ENCODE measurements at regions not wholly inside any gene's neighbourhood (a gene's known extent, or its start where the extent isn't known, plus 50 kb on each side); places are given as distances from the start of the nearest gene placed in this dataset.
"Not testable (repeated sequence)": the region's sequence is repeated elsewhere in the genome, so short reads cannot be mapped to it uniquely, and the experiment has no call there.

DNA sequence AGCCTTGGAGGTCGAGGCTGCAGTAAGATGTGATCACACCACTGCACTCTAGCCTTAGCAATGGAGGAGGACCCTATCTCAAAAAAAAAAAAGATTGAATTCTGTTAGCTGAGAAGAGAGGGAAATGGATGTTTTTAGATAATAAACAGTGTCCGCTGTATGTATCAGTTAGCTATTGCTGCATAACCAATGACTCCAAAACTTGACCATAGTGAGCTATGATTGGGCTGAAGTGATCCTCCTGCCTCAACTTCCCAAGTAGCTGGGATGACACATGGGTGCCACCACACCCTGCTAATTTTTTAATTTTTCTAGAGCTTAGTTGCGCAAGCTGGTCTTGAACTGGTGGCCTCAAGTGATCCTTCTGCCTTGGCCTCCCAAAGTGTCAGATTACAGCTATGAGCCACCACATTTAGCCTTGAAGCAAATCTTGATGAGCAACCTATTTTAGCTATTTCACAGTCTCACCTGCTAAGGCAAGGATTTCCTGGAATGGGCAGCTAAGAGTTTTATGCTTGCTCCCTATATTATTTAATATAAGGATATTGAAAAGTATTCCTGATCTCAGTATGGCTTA, 68.3 kb upstream of the ATF7IP2 start:
- DNase-seq = no peak

DNA sequence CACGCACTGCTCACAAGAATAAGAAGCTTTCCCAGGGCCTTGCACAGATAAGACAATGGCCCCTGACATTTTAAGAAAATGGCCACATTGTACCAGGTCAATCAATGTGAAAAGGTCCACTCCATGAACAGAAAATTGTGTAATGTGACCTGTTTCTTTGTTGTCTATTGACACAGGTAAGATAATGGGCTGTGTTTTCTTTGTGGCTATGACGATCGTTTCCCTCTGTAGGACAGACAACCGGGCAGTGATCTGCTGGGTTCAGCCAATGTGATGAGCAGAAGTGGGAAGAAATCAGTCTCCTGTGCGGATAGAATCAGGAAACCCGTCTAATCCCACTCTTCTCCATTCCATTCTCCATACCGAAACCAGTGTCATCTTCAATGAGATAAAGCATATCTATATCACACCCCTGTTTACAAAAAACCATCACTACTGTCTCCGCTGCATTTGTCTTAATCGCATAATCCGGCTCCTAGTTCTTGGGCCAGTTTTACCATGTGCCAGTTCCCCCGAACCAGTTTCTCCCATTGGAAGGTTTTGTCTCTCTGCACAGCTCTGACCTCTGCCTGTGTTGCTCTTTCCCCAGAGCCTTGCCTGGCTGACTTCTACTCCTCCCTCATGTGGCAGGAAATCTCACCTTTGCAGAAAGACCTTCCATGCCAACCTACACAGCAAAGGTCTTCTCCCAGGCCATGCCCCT, 66.9 kb upstream of the ATF7IP2 start:
- peak; percentile 11 for DNase-seq

DNA sequence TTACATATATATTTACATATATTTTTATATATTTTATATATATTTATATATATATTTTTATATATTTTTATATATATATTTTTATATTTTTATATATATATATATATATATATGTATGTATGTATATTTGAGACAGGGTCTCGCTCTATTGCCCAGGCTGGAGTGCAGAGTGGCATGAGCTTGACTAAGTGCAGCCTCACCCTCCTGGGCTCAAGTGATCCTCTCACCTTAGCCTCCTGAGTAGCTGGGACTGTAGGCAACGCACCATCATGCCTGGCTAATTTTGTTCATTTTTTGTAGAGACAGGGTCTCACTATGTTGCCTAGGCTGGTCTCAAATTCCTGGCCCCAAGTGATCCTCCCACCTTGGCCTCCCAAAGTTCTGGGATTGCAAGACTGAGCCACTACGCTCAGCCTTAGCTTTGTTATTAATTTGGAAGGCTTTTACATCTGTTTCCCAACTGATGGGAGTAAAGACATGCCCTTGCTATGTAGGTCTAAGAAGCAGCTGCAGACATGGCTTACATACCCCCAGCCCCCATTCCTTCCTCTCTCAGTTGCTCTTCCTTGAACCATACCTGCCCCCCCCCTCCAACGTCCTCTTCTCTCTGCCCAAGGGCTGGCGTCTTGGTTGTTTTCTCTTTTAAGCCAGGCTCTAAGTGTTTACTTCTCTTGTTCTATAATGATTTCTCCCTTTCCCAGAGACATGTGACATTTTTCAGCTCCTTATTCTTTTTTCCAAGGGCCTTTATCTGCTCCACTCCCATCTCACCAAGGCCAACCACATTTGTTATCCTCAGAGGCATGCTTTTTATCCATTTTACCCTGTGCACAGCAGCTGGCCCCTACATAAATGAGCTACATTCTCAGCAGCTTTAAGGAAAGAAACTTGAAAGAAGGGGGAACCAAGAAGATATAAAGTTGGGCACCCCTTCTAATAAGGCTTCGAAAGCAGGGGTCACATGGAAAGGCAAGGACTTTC, 64.2 kb upstream of the ATF7IP2 start:
- DNase-seq = peak; percentile 17

DNA sequence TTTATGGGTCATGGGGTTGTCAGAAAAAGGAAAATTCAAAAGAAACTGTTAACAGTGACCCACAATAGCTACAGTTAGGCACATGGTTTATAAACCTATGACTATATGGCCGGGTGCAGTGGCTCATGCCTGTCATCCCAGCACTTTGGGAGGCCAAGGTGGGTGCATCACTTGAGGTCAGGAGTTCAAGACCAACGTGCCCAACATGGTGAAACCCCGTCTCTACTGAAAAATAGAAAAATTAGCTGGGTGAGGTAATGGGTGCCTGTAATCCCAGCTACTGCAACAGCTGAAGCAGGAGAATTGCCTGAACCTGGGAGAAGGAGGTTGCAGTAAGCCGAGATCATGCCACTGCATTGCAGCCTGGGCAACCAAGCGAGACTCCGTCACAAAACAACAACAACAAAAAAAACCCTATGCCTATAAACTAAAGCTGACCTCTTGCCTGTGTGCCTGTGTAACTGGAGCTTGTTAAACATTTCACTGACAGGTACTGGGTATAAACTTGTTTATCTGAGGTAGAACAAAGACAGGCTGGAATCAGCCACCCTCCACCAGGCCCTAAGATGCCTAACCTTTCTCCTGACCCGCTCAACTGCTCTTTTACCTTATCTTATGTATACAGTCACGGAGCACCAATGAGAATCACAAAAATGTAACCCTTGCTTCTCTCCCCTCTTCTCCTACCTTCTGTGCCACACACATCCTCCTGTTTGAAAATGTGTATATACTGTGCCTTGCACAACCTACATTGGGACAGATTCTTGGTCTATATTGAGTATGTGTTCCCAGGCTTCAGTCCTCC, 62.9 kb upstream of the ATF7IP2 start:
- no peak for DNase-seq

DNA sequence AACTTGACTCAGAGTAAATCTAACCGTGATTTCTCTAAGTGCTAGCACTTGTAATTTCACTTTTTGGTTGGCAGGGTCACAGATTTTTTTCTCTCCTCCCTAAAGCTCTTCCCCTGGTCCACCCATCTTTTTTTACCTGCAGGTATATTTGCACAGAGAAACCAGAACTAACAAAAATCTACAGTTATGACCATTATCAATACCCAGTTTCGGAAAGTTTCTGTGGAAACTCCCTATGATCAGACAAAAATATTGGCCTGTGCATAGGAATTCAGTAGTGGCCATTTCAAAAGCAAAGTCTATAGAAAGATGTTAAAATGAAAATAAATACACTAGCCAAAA, 62.4 kb upstream of the ATF7IP2 start:
- no peak for DNase-seq

DNA sequence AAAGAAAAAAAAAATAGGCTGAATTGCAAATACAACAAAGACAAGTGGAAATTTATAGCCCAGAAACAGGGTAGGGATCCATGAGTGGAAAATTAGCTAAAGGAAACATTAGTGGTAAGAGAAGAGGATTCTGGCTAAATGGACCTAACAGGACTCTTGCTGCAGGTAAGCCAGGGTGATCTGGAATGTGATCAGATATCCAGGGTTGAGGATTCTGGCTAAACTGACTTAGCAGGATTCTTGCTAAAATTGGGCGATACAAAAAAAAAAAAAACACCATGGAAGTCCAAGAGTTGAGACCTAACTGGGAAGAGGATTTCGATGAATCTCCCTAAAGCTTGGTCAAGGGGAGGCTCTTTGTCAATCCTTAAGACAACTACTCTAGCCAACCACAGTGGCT, 61.7 kb upstream of the ATF7IP2 start:
- no peak for DNase-seq

DNA sequence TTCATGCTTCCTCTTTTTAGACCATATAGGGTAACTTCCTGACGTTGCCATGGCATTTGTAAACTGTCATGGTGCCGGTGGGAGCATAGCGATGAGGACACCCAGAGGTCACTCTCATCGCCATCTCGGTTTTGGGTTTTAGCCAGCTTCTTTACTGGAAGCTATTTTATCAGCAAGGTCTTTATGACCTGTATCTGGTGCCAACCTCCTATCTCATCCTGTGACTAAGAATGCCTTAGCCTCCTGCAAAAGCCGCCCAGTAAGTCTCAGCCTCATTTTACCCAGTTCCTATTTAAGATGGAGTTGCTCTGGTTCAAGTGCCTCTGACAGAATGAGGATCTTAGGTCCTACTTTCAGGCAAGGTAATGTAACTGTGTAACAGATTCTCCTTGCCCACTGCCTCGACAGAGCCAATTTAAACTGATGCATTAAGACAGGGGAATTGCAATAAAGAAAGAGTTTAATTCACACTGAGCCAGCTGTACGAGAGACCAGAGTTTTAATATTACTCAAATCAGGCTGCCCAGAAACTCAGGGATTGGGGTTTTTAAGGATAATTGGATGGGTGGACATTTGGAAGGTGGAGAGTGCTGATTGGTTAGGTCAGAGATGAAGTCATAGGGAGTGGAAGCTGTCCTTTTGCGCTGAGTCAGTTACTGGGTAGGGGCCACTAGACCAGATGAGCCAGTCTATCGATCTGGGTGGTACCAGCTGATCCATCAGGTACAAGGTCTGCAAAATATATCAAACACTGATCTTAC, 59.9 kb upstream of the ATF7IP2 start:
- no peak for DNase-seq

DNA sequence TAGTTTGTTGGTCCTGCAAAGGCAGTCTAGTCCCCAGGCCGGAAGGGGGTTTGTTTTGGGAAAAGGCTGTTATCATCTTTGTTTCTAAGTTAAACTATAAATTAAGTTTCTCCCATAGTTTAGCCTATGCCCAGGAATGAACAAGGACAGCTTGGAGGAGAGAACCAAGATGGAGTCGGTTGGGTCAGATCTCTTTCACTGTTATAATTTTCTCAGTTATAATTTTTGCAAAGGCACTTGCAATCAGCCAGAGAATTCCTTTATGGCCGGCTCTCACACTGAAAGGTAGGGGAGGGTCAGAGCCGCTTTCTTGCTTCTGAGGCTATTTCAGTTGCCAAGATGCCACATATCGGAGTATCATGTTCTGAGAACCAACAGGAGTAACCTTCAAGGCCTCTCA, 59.2 kb upstream of the ATF7IP2 start:
- no peak for DNase-seq

DNA sequence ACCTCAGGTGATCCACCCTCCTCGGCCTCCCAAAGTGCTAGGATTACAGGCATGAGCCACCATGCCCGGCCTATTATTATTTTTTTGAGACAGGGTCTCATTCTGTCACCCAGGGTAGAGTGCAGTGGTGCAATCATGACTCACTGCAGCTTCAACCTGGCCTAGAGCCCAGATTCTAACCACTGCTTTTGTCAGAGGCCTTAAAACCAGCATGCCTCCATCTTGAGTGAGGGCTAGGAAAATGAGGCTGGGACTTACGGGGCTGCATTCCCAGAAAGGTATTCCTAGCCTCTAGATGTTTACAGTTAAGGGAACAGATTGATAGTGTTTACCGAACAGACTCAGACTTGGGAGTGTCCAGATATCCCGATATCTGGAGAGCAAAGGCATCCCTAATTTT, 57.6 kb upstream of the ATF7IP2 start:
- not testable (repeated sequence) for DNase-seq

DNA sequence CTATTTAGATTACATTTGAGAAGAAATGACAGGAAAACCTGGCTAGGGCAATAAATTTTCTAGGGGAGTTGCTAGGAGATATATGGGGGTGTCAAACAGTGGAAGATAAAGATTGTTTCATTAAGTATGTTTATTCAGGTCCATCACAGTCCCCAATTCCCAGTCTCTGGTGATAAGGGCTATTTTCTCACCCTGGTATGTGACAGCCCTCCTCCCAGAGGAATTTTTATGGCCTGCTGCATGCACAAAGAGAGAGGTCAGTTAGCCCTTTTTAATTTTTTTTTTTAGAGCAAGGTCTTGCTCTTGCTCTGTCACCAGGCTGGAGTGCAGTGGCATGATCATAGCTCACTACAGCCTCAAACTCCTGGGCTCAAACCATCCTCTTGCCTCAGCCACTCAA, 53.6 kb upstream of the ATF7IP2 start:
- peak; percentile 19 for DNase-seq

DNA sequence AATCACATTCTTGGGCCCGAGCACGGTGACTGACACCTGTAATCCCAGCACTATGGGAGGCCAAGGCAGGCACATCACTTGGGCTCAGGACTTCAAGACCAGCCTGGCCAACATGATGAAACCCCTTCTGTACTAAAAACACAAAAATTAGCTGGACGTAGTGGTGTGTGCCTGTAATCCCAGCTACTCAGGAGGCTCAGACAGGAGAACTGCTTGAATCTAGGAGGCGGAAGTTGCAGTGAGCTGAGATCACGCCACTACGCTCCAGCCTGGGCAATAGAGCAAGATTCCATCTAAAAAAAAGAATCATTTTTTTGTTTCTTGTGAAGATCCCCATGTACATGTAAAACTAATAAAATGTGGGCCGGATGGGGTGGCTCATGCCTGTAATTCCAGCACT, 53.1 kb upstream of the ATF7IP2 start:
- peak; percentile 6 for DNase-seq

DNA sequence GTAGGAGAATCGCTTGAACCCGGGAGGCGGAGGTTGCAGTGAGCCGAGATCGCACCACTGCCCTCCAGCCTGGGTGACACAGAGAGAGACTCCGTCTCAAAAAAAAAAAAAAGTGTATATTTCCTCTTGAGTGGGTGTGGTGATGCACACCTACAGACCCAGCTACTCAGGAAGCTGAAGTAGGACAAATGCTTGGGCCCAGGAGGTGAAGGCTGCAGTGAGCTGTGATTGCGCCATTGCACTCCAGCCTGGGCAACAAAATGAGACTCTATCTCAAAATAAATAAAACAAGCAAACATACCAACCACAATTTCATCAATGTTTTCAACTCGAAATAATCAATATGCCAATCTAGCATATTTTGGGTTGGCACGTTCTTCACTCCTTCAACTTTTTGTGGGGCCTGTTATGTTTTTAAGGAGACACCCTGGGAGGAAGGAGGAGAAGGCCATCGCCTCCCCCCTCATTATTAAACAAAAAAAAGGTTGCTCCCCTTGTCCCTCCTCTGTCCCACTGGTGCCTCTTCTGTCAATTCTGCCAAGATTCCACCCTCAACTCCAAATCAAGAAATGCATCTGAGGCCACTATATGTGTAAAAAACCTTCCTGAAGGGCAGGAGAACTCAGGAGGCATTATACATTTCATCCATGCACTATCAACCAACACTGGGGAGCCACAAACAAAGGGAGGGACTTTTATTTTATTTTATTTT, 52.4 kb upstream of the ATF7IP2 start:
- no peak for DNase-seq

DNA sequence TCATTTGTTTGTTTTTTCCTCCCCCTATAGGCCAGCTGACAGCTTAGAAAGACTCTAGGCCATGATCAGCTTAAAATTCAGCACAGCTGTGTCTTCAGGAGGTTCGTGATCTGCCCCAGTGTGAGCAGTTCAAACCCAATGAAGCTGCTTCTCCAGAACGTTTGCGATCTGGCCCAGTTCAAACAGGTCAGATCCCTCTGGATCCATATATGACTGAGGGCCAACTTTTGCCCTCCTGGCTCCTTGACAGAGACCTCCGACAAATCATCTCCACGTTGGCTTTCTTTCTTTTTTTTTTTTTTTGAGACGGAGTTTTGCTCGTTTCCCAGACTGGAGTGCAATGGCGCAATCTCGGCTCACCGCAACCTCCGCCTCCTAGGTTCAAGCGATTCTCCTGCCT, 50.2 kb upstream of the ATF7IP2 start:
- DNase-seq = no peak
